RCC 7860 (cell line): ENCODE measurements at regions not wholly inside any gene's neighbourhood (a gene's known extent, or its start where the extent isn't known, plus 50 kb on each side); places are given as distances from the start of the nearest gene placed in this dataset.

Experiments
- DNase-seq: peaks from one replicate; pipeline ENCODE4 v3.0.0-alpha.2; 2015; ENCODE audit warnings: low spot score
- FAIRE-seq: peaks from 2 replicates; lab custom pipeline; 2012; peaks lifted over from hg19 to GRCh38; lab: Jason Lieb, UNC

GRCh38 chr3:46114323-46114988, 87.2 kb upstream of the XCR1 start:
- DNase-seq (peak; percentile 29), FAIRE-seq (no peak)

- no peak for FAIRE-seq
- DNase-seq, result no peak
Observed at GRCh38 chr3:46113608-46114007, 86.3 kb upstream of the XCR1 start.

GRCh38 chr3:46112984-46113383, 85.7 kb upstream of the XCR1 start:
- DNase-seq (no peak), FAIRE-seq (no peak)

- FAIRE-seq, result peak; percentile 79
Observed at GRCh38 chr3:46112296-46112695, 85.0 kb upstream of the XCR1 start.

GRCh38 chr3:46110701-46111493, 83.6 kb upstream of the XCR1 start:
- DNase-seq (peak; percentile 90), FAIRE-seq (peak; percentile 96)

More at GRCh38 chr3:46112296-46112695, 85.0 kb upstream of the XCR1 start:
- peak; percentile 63 for DNase-seq

GRCh38 chr3:46107682-46108081, 80.4 kb upstream of the XCR1 start:
- FAIRE-seq, result no peak
- no peak for DNase-seq

GRCh38 chr3:46105306-46105919, 78.1 kb upstream of the XCR1 start:
- DNase-seq, result no peak
- no peak for FAIRE-seq

GRCh38 chr3:46104706-46105105, 77.4 kb upstream of the XCR1 start:
- FAIRE-seq (no peak), DNase-seq (no peak)

GRCh38 chr3:46102780-46103130, 75.5 kb upstream of the XCR1 start:
- FAIRE-seq (no peak), DNase-seq (no peak)

- FAIRE-seq, result no peak
- no peak for DNase-seq
Observed at GRCh38 chr3:46102059-46102779, 74.9 kb upstream of the XCR1 start.

- FAIRE-seq, result no peak
Observed at GRCh38 chr3:46100812-46101211, 73.5 kb upstream of the XCR1 start.

GRCh38 chr3:46098319-46098761, 71.1 kb upstream of the XCR1 start:
- FAIRE-seq (no peak), DNase-seq (no peak)

More at GRCh38 chr3:46100812-46101211, 73.5 kb upstream of the XCR1 start:
- no peak for DNase-seq

GRCh38 chr3:46097691-46098241, 70.5 kb upstream of the XCR1 start:
- DNase-seq, result no peak
- FAIRE-seq, result no peak

GRCh38 chr3:46096781-46097180, 69.5 kb upstream of the XCR1 start:
- FAIRE-seq (no peak), DNase-seq (no peak)

GRCh38 chr3:46096336-46096735, 69.1 kb upstream of the XCR1 start:
- FAIRE-seq, result no peak
- no peak for DNase-seq

- FAIRE-seq (no peak), DNase-seq (no peak)
Observed at GRCh38 chr3:46095307-46095706, 68.0 kb upstream of the XCR1 start.

GRCh38 chr3:46094506-46094905, 67.2 kb upstream of the XCR1 start:
- FAIRE-seq (no peak), DNase-seq (no peak)

GRCh38 chr3:46093966-46094365, 66.7 kb upstream of the XCR1 start:
- no peak for FAIRE-seq
- DNase-seq, result no peak

- FAIRE-seq (no peak), DNase-seq (no peak)
Observed at GRCh38 chr3:46093327-46093942, 66.2 kb upstream of the XCR1 start.

GRCh38 chr3:46092702-46093080, 65.4 kb upstream of the XCR1 start:
- FAIRE-seq, result no peak
- DNase-seq, result no peak
